IMR-90 (cell line): ENCODE measurements at regions not wholly inside any gene's neighbourhood (a gene's known extent, or its start where the extent isn't known, plus 50 kb on each side); places are given as distances from the start of the nearest gene placed in this dataset.

Experiments used
- CEBPB ChIP-seq: IDR thresholded peaks from 2 replicates; pipeline ENCODE4 v1.6.1; 2012; ENCODE audit warnings: low read depth, low read length, improper control_type of control experiment
- CHD1 ChIP-seq: IDR thresholded peaks from 2 replicates; pipeline ENCODE4 v1.6.1; 2012; ENCODE audit warnings: low read depth, low read length, improper control_type of control experiment
- FOS ChIP-seq: fragments of 150-350 bp; IDR thresholded peaks from 2 replicates; pipeline ENCODE4 v1.6.1; 2016; ENCODE audit warnings: low read depth, low read length
- MAFK ChIP-seq: IDR thresholded peaks from 2 replicates; pipeline ENCODE4 v1.6.1; 2012; ENCODE audit warnings: low read depth, low read length, improper control_type of control experiment
- MXI1 ChIP-seq: IDR thresholded peaks from 2 replicates; pipeline ENCODE4 v1.6.1; 2012; ENCODE audit warnings: low read depth, mild to moderate bottlenecking, low read length, moderate library complexity, borderline replicate concordance
- POLR2A ChIP-seq: IDR thresholded peaks from 2 replicates; pipeline ENCODE4 v1.6.1; 2012; ENCODE audit warnings: mild to moderate bottlenecking, low read depth, low read length
- USF2 ChIP-seq: fragments of 150-350 bp; IDR thresholded peaks from 2 replicates; pipeline ENCODE4 v1.6.1; 2017; ENCODE audit warnings: mild to moderate bottlenecking, antibody characterized with exemption, low read length, low read depth
- TF ChIP-seq, protein P1 (sequence below): conservative IDR thresholded peaks from 2 replicates; pipeline ENCODE4 v1.5.1; 2012; ENCODE audit warnings: mild to moderate bottlenecking, low read depth, low read length, improper control_type of control experiment

- TF ChIP-seq MXI1 (no peak), CHD1 (no peak), POLR2A (no peak), CEBPB (no peak), FOS (no peak), USF2 (no peak), MAFK (peak; percentile 80)
- TF ChIP-seq, protein P1, sequence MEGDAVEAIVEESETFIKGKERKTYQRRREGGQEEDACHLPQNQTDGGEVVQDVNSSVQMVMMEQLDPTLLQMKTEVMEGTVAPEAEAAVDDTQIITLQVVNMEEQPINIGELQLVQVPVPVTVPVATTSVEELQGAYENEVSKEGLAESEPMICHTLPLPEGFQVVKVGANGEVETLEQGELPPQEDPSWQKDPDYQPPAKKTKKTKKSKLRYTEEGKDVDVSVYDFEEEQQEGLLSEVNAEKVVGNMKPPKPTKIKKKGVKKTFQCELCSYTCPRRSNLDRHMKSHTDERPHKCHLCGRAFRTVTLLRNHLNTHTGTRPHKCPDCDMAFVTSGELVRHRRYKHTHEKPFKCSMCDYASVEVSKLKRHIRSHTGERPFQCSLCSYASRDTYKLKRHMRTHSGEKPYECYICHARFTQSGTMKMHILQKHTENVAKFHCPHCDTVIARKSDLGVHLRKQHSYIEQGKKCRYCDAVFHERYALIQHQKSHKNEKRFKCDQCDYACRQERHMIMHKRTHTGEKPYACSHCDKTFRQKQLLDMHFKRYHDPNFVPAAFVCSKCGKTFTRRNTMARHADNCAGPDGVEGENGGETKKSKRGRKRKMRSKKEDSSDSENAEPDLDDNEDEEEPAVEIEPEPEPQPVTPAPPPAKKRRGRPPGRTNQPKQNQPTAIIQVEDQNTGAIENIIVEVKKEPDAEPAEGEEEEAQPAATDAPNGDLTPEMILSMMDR, result no peak
These were observed 209.0 kb downstream of the CSNK1G3 start for GRCh38 chr5:123720955-123721354.
